HCT116 (cell line): ENCODE measurements at regions not wholly inside any gene's neighbourhood (a gene's known extent, or its start where the extent isn't known, plus 50 kb on each side); places are given as distances from the start of the nearest gene placed in this dataset.

Experiments used
- ATAC-seq: fragments of 200-7000 bp; cut with Tn5 transposase; 2 replicates; pipeline ENCODE4 v1.9.1; 2020; ENCODE audit warnings: mild to moderate bottlenecking, moderate library complexity
- BruUV-seq: library from RNA; stranded (reverse); fragments of 400-500 nt; replicated peaks from 2 replicates; lab custom pipeline; 2021; lab: Mats Ljungman, UMichigan
- CTCF ChIA-PET: fragments of 300-600 bp; sonication (Branson Sonifier 250); formaldehyde crosslinking; loops from one replicate; lab custom pipeline; 2021; ENCODE audit warnings: antibody characterized with exemption; lab: Charles Lee
- POLR2A ChIA-PET: fragments of 300-600, 350-600 bp; sonication (Branson Sonifier 250); formaldehyde crosslinking; loops from one replicate; lab custom pipeline; 2021; ENCODE audit warnings: antibody characterized with exemption; lab: Charles Lee
- RAD21 ChIA-PET, 2 experiments: fragments of 300-600 bp; sonication (Branson Sonifier 250); formaldehyde crosslinking; loops; one replicate each; lab custom pipeline; 2023; ENCODE audit warnings: low total read pairs in 2 of 2; ENCODE audit not compliant: uncharacterized antibody in 2 of 2, unreplicated experiment in 2 of 2, low non-redundant PET in 1 of 2; lab: Charles Lee
- DNase-seq: peaks from one replicate; pipeline ENCODE4 v3.0.0-alpha.2; 2010; ENCODE audit warnings: low read depth, low spot score
- H2AFZ ChIP-seq: fragments of 200-600 bp; shearing (Covaris generic), sonication (generic); 2 replicates; pipeline ENCODE4 v1.6.1; 2017; ENCODE audit warnings: low read depth, mixed run types, mixed read lengths, antibody characterized with exemption, low read length; ENCODE audit not compliant: poor library complexity, severe bottlenecking
- H3K27ac ChIP-seq: 2 replicates; pipeline ENCODE4 v1.5.1; 2012; ENCODE audit warnings: low read depth, low read length
- H3K27me3 ChIP-seq: fragments of 200-600 bp; sonication (generic); 2 replicates; pipeline ENCODE4 v1.6.1; 2016; ENCODE audit warnings: mixed run types, low read length, mixed read lengths; ENCODE audit not compliant: insufficient read depth
- H3K36me3 ChIP-seq, 2 experiments: fragments of 200-500 bp in 1 of 2; fragments of 200-600 bp in 1 of 2; sonication (Bioruptor generic) in 1 of 2; sonication (generic) in 1 of 2; 2 replicates each; pipeline versions ENCODE4 v1.5.1 to v1.6.1; 2014 to 2016; ENCODE audit warnings: low read length in 2 of 2, inconsistent platforms in 1 of 2, mixed read lengths in 1 of 2, mixed run types in 1 of 2; ENCODE audit not compliant: insufficient read depth in 2 of 2, control insufficient read depth in 1 of 2
- H3K4me1 ChIP-seq, 2 experiments: fragments of 200-600 bp in 1 of 2; sonication (generic) in 1 of 2; 2 replicates each; pipeline versions ENCODE4 v1.5.1 to v1.6.1; 2012 to 2017; ENCODE audit warnings: low read length in 2 of 2, inconsistent platforms in 1 of 2, mild to moderate bottlenecking in 1 of 2, mixed read lengths in 1 of 2, mixed run types in 1 of 2, moderate library complexity in 1 of 2; ENCODE audit not compliant: insufficient read depth in 2 of 2, control insufficient read depth in 1 of 2
- H3K4me2 ChIP-seq: fragments of 200-600 bp; sonication (generic); 2 replicates; pipeline ENCODE4 v1.6.1; 2017; ENCODE audit warnings: mixed run types, low read length, mixed read lengths
- H3K4me3 ChIP-seq, 2 experiments: fragments of 200-600 bp in 1 of 2; sonication (generic) in 1 of 2; replicated peaks in 1 of 2; 2 replicates each; pipeline ENCODE4 v1.5.1; 2011 to 2016; ENCODE audit warnings: low read length in 2 of 2, control low read depth in 1 of 2, low read depth in 1 of 2, mild to moderate bottlenecking in 1 of 2, mixed read lengths in 1 of 2, mixed run types in 1 of 2
- H3K79me2 ChIP-seq: fragments of 200-600 bp; sonication (generic); 2 replicates; pipeline ENCODE4 v1.6.1; 2017; ENCODE audit warnings: mild to moderate bottlenecking, mixed run types, low read length, moderate library complexity, mixed read lengths; ENCODE audit not compliant: insufficient read depth
- H3K9ac ChIP-seq: fragments of 200-600 bp; sonication (generic); 2 replicates; pipeline ENCODE4 v1.6.1; 2016; ENCODE audit warnings: low read length, mixed read lengths
- H3K9me2 ChIP-seq: fragments of 200-600 bp; sonication (generic), shearing (Covaris generic); 2 replicates; pipeline ENCODE4 v1.6.1; 2017; ENCODE audit warnings: mixed run types, mild to moderate bottlenecking, moderate library complexity; ENCODE audit not compliant: insufficient read depth
- H3K9me3 ChIP-seq, 2 experiments: fragments of 200-500 bp in 1 of 2; fragments of 200-600 bp in 1 of 2; sonication (Bioruptor generic) in 1 of 2; sonication (generic) in 1 of 2; 2 replicates each; pipeline ENCODE4 v1.6.1; 2014 to 2017; ENCODE audit warnings: low read length in 2 of 2, mixed read lengths in 2 of 2, inconsistent platforms in 1 of 2, low read depth in 1 of 2, mild to moderate bottlenecking in 1 of 2, mixed run types in 1 of 2, moderate library complexity in 1 of 2; ENCODE audit not compliant: control insufficient read depth in 1 of 2, insufficient read depth in 1 of 2
- H4K20me1 ChIP-seq: fragments of 200-600 bp; sonication (generic), shearing (Covaris generic); 2 replicates; pipeline ENCODE4 v1.6.1; 2017; ENCODE audit warnings: mixed run types, mild to moderate bottlenecking, moderate library complexity; ENCODE audit not compliant: insufficient read depth
- ATF3 ChIP-seq: IDR thresholded peaks from 2 replicates; pipeline ENCODE4 v1.6.1; 2012
- CEBPB ChIP-seq: IDR thresholded peaks from 2 replicates; pipeline ENCODE4 v1.6.1; 2012; ENCODE audit warnings: low read depth
- EGR1 ChIP-seq: IDR thresholded peaks from 2 replicates; pipeline ENCODE4 v1.6.1; 2012; ENCODE audit warnings: low read depth
- ELF1 ChIP-seq: IDR thresholded peaks from 2 replicates; pipeline ENCODE4 v1.6.1; 2012; ENCODE audit warnings: low read depth, borderline replicate concordance
- JUND ChIP-seq: IDR thresholded peaks from 2 replicates; pipeline ENCODE4 v1.6.1; 2012
- POLR2A ChIP-seq: IDR thresholded peaks from 2 replicates; pipeline ENCODE4 v1.7.0; 2011; ENCODE audit warnings: borderline replicate concordance; ENCODE audit not compliant: insufficient read depth, insufficient read length; ENCODE audit errors: extremely low read depth
- SP1 ChIP-seq: IDR thresholded peaks from 2 replicates; pipeline ENCODE4 v1.6.1; 2012; ENCODE audit warnings: low read depth
- SRF ChIP-seq: IDR thresholded peaks from 2 replicates; pipeline ENCODE4 v1.6.1; 2012; ENCODE audit warnings: low read depth
- ZBTB33 ChIP-seq: IDR thresholded peaks from 2 replicates; pipeline ENCODE4 v1.6.1; 2011; ENCODE audit warnings: mild to moderate bottlenecking, low read length, moderate library complexity; ENCODE audit not compliant: insufficient replicate concordance; ENCODE audit errors: extremely low read depth
- ZFX ChIP-seq: fragments of 450-650 bp; IDR thresholded peaks from 2 replicates; pipeline ENCODE4 v1.6.1; 2017
- ZNF274 ChIP-seq: fragments of 200-500 bp; sonication (Bioruptor generic); IDR thresholded peaks from 2 replicates; pipeline ENCODE4 v1.6.1; 2014; ENCODE audit warnings: mild to moderate bottlenecking, low read depth, low read length, inconsistent platforms
- intact Hi-C: fragments of 100-400 bp; cut with micrococcal nuclease; formaldehyde crosslinking; loops from 2 replicates; pipeline ENCODE4 v1.10.0; 2022

GRCh38 chr3:69647511-69648110, 91.7 kb upstream of the MITF start:
- H4K20me1 ChIP-seq, result no peaks in the 10 kb centered on the region
- no peaks in the 10 kb centered on the region for H3K9me2 ChIP-seq
- H3K36me3 ChIP-seq, result no peaks in the 10 kb centered on the region
- no peak overlapping the region for H3K4me3 ChIP-seq
- H3K79me2 ChIP-seq, result no peaks in the 10 kb centered on the region
- TF ChIP-seq EGR1 (no peak), ZBTB33 (no peak), SP1 (no peak), ATF3 (no peak), ELF1 (no peak), SRF (no peak), CEBPB (no peak), ZFX (no peak), ZNF274 (no peak), POLR2A (no peak), JUND (no peak)
- no peak overlapping the region for H3K9ac ChIP-seq
- H3K27ac ChIP-seq, result no peak overlapping the region
- ChIA-PET POLR2A (no interaction called here), CTCF (no interaction called here), RAD21 (no interaction called here)
- no TSS peak for BruUV-seq
- intact Hi-C loops, result no loop called here
- H3K4me2 ChIP-seq, result no peak overlapping the region
- no peak overlapping the region for H2AFZ ChIP-seq
- no peak for ATAC-seq
- H3K27me3 ChIP-seq, result peaks cover 4% of the 10 kb centered on the region; the same call in 1 of the 2 replicates
- no peaks in the 10 kb centered on the region for H3K9me3 ChIP-seq
- H3K4me1 ChIP-seq, result no peaks in the 10 kb centered on the region
- no peak for DNase-seq
